ENCODE measurements at regions not wholly inside any gene's neighbourhood (a gene's known extent, or its start where the extent isn't known, plus 50 kb on each side); places are given as distances from the start of the nearest gene placed in this dataset.

DNA sequence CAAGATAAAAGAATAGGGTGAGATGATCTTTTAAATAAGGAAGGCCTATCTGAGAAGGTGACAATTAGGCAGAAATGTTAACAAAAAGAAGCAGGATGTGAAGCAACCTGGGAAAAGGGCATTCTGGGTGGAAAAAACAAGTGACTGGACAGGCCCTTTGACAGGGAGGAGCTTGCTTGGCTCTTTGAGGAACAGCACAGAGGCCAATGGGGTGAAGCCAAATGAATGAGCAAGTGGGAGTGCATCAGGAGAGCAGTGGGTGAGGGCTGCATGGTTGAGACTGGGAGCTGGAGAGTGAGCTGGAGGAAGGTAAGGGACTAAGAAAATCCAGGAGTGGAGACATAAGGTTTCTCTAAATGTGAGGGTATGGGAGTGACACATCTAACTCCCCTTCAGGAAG is 126.9 kb downstream of the TDRD15 start:
- TF ChIP-seq, protein P1, sequence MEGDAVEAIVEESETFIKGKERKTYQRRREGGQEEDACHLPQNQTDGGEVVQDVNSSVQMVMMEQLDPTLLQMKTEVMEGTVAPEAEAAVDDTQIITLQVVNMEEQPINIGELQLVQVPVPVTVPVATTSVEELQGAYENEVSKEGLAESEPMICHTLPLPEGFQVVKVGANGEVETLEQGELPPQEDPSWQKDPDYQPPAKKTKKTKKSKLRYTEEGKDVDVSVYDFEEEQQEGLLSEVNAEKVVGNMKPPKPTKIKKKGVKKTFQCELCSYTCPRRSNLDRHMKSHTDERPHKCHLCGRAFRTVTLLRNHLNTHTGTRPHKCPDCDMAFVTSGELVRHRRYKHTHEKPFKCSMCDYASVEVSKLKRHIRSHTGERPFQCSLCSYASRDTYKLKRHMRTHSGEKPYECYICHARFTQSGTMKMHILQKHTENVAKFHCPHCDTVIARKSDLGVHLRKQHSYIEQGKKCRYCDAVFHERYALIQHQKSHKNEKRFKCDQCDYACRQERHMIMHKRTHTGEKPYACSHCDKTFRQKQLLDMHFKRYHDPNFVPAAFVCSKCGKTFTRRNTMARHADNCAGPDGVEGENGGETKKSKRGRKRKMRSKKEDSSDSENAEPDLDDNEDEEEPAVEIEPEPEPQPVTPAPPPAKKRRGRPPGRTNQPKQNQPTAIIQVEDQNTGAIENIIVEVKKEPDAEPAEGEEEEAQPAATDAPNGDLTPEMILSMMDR (conservative IDR thresholded peaks at IDR 0.05 in 1 of 2, IDR thresholded peaks at IDR 0.05 in 1 of 2; ENCODE audit: low read depth in 1 of 2, low read length in 2 of 2), result no peak
- no peak for TF ChIP-seq EZH2 (IDR thresholded peaks at IDR 0.05; ENCODE audit: low read length, missing control alignments)
